Aorta (tissue), 5 donors: ENCODE measurements at regions not wholly inside any gene's neighbourhood (a gene's known extent, or its start where the extent isn't known, plus 50 kb on each side); places are given as distances from the start of the nearest gene placed in this dataset.
"Not testable (repeated sequence)": the region's sequence is repeated elsewhere in the genome, so short reads cannot be mapped to it uniquely, and the experiment has no call there.

Source experiments
- ATAC-seq: fragments of 200-7000 bp; cut with Tn5 transposase; one replicate; pipeline ENCODE4 v1.9.1; 2022; ENCODE audit warnings: moderate library complexity; ENCODE audit not compliant: low FRiP score
- DNase-seq, 2 donors: peaks; one replicate each; pipeline ENCODE4 v3.0.0-alpha.2; 2020
- H3K27ac ChIP-seq, 2 donors: one replicate each; pipeline ENCODE4 v1.5.1; 2013; ENCODE audit warnings: low read length in 2 of 2, mild to moderate bottlenecking in 2 of 2, moderate library complexity in 2 of 2, control low read depth in 1 of 2, inconsistent platforms in 1 of 2, low read depth in 1 of 2
- H3K27me3 ChIP-seq, 2 donors: one replicate each; pipeline ENCODE4 v1.6.1; 2013; ENCODE audit warnings: control low read depth in 1 of 2, low read length in 1 of 2, mild to moderate bottlenecking in 1 of 2, moderate library complexity in 1 of 2; ENCODE audit not compliant: insufficient read depth in 2 of 2, control insufficient read depth in 1 of 2
- H3K36me3 ChIP-seq, 2 donors: one replicate each; pipeline ENCODE4 v1.6.1; 2013; ENCODE audit warnings: control low read depth in 1 of 2, low read length in 1 of 2, mild to moderate bottlenecking in 1 of 2; ENCODE audit not compliant: insufficient read depth in 2 of 2, control insufficient read depth in 1 of 2
- H3K4me1 ChIP-seq, 2 donors: one replicate each; pipeline ENCODE4 v1.6.1; 2013; ENCODE audit warnings: low read length in 2 of 2, control low read depth in 1 of 2, mild to moderate bottlenecking in 1 of 2, moderate library complexity in 1 of 2; ENCODE audit not compliant: insufficient read depth in 2 of 2, control insufficient read depth in 1 of 2
- H3K4me3 ChIP-seq, 2 donors: one replicate each; pipeline ENCODE4 v1.5.1; 2013; ENCODE audit warnings: low read length in 2 of 2, control low read depth in 1 of 2, mild to moderate bottlenecking in 1 of 2
- H3K9me3 ChIP-seq: one replicate; pipeline ENCODE4 v1.6.1; 2013; ENCODE audit warnings: mild to moderate bottlenecking, low read length; ENCODE audit not compliant: control insufficient read depth
- WGBS, 2 donors: extraction: QIAGEN DNeasy Blood & Tissue Kit; methylation state at CpG; one replicate each; pipeline ENCODE4 v1.1.7; 2013; 5-methylcytosine and 5-hydroxymethylcytosine counted together
- intact Hi-C, 2 donors: fragments of 100-400 bp; cut with DNase I; formaldehyde crosslinking; loops; one replicate each; pipeline versions ENCODE4 v1.14.2 to v1.15.0; 2022
- donor health status: healthy with polysubstance abuse.
- donor health status: Bipolar disorder and iron deficiency.
- donor health status: DM: no; HTN: no; CAD: no.
- donor health status: DM: no; HTN: no; CAD: no.
- donor health status: DM: yes; HTN: yes; CAD: no.

- ATAC-seq = no peak
Observed at GRCh38 chr21:35506352-35506751, 457.2 kb upstream of the RUNX1 start.

GRCh38 chr21:35504951-35505466 lies 455.9 kb upstream of the RUNX1 start:
- no peaks in the 10 kb centered on the region for H3K9me3 ChIP-seq

More at GRCh38 chr21:35506352-35506751, 457.2 kb upstream of the RUNX1 start:
- no peaks in the 10 kb centered on the region for H3K9me3 ChIP-seq
- H3K27ac ChIP-seq = no peak overlapping the region
- intact Hi-C loops = no loop called here
- DNase-seq = no peak
- peaks cover 0 to 1% of the 10 kb centered on the region in 2 donors for H3K27me3 ChIP-seq
- H3K4me3 ChIP-seq = no peak overlapping the region
- H3K36me3 ChIP-seq = no peaks in the 10 kb centered on the region
- 24 to 25% methylated on average over 3 of the region's 3 CpGs for WGBS, 2 donors
- peaks cover 0 to 2% of the 10 kb centered on the region in 2 donors for H3K4me1 ChIP-seq

GRCh38 chr21:35504277-35504676 lies 455.2 kb upstream of the RUNX1 start:
- H3K36me3 ChIP-seq = no peaks in the 10 kb centered on the region
- DNase-seq (no peak), ATAC-seq (no peak)
- H3K9me3 ChIP-seq = no peaks in the 10 kb centered on the region
- peaks cover 0 to 2% of the 10 kb centered on the region in 2 donors for H3K4me1 ChIP-seq
- H3K27me3 ChIP-seq = peaks cover 0 to 1% of the 10 kb centered on the region in 2 donors
- intact Hi-C loops = no loop called here
- no peak overlapping the region for H3K4me3 ChIP-seq
- no peak overlapping the region for H3K27ac ChIP-seq
- WGBS, 2 donors = 34 to 38% methylated on average over 6 of the region's 6 CpGs

More at GRCh38 chr21:35504951-35505466, 455.9 kb upstream of the RUNX1 start:
- Histone ChIP-seq H3K27me3 (peaks cover 0 to 1% of the 10 kb centered on the region in 2 donors), H3K4me1 (peaks cover 0 to 2% of the 10 kb centered on the region in 2 donors), H3K27ac (no peak overlapping the region), H3K36me3 (no peaks in the 10 kb centered on the region), H3K4me3 (no peak overlapping the region)
- intact Hi-C loops = no loop called here
- no peak for DNase-seq
- WGBS, 2 donors = 79 to 88% methylated on average over 5 of the region's 5 CpGs
- no peak for ATAC-seq

- ATAC-seq (peak; percentile 29), DNase-seq (peak in 1 of 2 donors; percentile 61)
- H3K4me1 ChIP-seq = peaks cover 0 to 2% of the 10 kb centered on the region in 2 donors
- 42 to 46% methylated on average over 5 of the region's 5 CpGs for WGBS, 2 donors
- intact Hi-C loops = no loop called here
- no peak overlapping the region for H3K4me3 ChIP-seq
- H3K27me3 ChIP-seq = peaks cover 0 to 1% of the 10 kb centered on the region in 2 donors
- H3K9me3 ChIP-seq = no peaks in the 10 kb centered on the region
- no peak overlapping the region for H3K27ac ChIP-seq
- H3K36me3 ChIP-seq = no peaks in the 10 kb centered on the region
Observed at GRCh38 chr21:35503671-35504070, 454.6 kb upstream of the RUNX1 start.

GRCh38 chr21:35502821-35503220 lies 453.7 kb upstream of the RUNX1 start:
- intact Hi-C loops = no loop called here

GRCh38 chr21:35497522-35497921 lies 448.4 kb upstream of the RUNX1 start:
- H3K27ac ChIP-seq, H3K4me3 ChIP-seq, DNase-seq, ATAC-seq, H3K9me3 ChIP-seq, H3K4me1 ChIP-seq, intact Hi-C loops, H3K27me3 ChIP-seq, H3K36me3 ChIP-seq: not testable (repeated sequence)
- 85% methylated on average over 4 to 7 of the region's 7 CpGs for WGBS, 2 donors

More at GRCh38 chr21:35502821-35503220, 453.7 kb upstream of the RUNX1 start:
- Histone ChIP-seq H3K27ac (no peak overlapping the region), H3K36me3 (no peaks in the 10 kb centered on the region), H3K27me3 (peaks cover 0 to 1% of the 10 kb centered on the region in 2 donors), H3K9me3 (no peaks in the 10 kb centered on the region), H3K4me1 (peaks cover 0 to 2% of the 10 kb centered on the region in 2 donors), H3K4me3 (no peak overlapping the region)
- 70 to 75% methylated on average over 5 of the region's 5 CpGs for WGBS, 2 donors
- no peak for ATAC-seq
- no peak for DNase-seq

GRCh38 chr21:35491920-35492678 lies 443.0 kb upstream of the RUNX1 start:
- H3K36me3 ChIP-seq = no peaks in the 10 kb centered on the region
- WGBS, 2 donors = 79 to 84% methylated on average over 6 of the region's 6 CpGs
- H3K27me3 ChIP-seq = no peaks in the 10 kb centered on the region
- intact Hi-C loops = no loop called here
- DNase-seq = no peak
- peaks cover 2% of the 10 kb centered on the region for H3K9me3 ChIP-seq
- no peak overlapping the region for H3K27ac ChIP-seq
- H3K4me3 ChIP-seq = no peak overlapping the region
- H3K4me1 ChIP-seq = no peaks in the 10 kb centered on the region
- ATAC-seq = no peak

GRCh38 chr21:35491114-35491513 lies 442.0 kb upstream of the RUNX1 start:
- Histone ChIP-seq H3K4me1 (no peaks in the 10 kb centered on the region), H3K4me3 (no peak overlapping the region), H3K27me3 (no peaks in the 10 kb centered on the region), H3K27ac (no peak overlapping the region), H3K9me3 (peaks cover 2% of the 10 kb centered on the region), H3K36me3 (no peaks in the 10 kb centered on the region)
- 59 to 70% methylated on average over 1 of the region's 1 CpG for WGBS, 2 donors
- ATAC-seq = no peak
- DNase-seq = no peak
- intact Hi-C loops = no loop called here
